IPS-18c (cell line): ENCODE measurements at regions not wholly inside any gene's neighbourhood (a gene's known extent, or its start where the extent isn't known, plus 50 kb on each side); places are given as distances from the start of the nearest gene placed in this dataset.

Experiments
- H3K4me3 ChIP-seq: 2 replicates; pipeline ENCODE4 v1.7.0; 2013; ENCODE audit warnings: low read depth, mild to moderate bottlenecking, low read length, moderate library complexity; ENCODE audit not compliant: insufficient read depth
- H3K9me3 ChIP-seq: one replicate; pipeline ENCODE4 v1.6.1; 2013; ENCODE audit warnings: mild to moderate bottlenecking, low read length, moderate library complexity; ENCODE audit not compliant: control insufficient read depth, insufficient read depth

DNA sequence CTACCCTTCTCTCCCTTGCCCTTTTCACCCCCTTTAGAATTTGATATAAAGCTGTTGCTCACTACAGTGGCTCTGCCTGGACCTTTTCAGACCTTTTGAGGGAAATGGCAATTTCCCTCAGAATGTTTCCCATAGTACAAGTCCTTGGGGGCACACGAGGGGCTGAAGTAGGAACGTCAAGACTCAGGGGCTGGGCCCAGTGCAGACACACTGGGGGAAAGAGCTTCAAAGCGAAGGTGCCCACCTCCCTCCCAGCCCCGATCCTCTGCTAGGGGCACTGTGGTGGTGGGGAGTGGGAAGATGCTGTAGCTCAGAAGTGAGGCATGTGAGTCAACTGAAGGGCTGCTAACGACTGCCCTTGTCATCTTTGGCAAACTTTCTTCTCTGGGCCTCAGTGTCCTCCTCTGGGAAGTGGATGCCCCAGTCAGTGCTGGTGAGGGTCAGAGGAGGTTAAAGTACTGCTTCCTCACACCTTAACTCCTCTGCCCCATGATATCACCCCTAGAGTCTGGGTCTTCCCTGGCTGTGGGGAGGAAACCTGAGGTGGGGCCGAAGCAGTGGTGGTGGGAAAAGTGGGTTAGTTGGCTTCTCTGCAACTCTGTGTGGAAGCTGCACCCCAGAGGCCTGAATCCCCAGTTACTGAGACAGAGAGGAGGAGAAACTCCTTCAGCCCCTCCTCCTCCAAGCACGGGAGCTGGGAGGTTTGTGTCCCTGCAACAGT, 425.3 kb upstream of the B3GAT1 start:
- Histone ChIP-seq H3K9me3 (no peaks in the 10 kb centered on the region), H3K4me3 (no peak overlapping the region)

GRCh38 chr11:134836561-134836960, 424.5 kb upstream of the B3GAT1 start:
- no peak overlapping the region for H3K4me3 ChIP-seq
- no peaks in the 10 kb centered on the region for H3K9me3 ChIP-seq

- Histone ChIP-seq H3K9me3 (no peaks in the 10 kb centered on the region), H3K4me3 (no peak overlapping the region)
Measured at GRCh38 chr11:134835561-134835960, 423.5 kb upstream of the B3GAT1 start.

GRCh38 chr11:134830312-134830711, 418.3 kb upstream of the B3GAT1 start:
- no peak overlapping the region for H3K4me3 ChIP-seq
- H3K9me3 ChIP-seq: no peaks in the 10 kb centered on the region

- Histone ChIP-seq H3K9me3 (no peaks in the 10 kb centered on the region), H3K4me3 (no peak overlapping the region)
Measured at GRCh38 chr11:134823970-134824369, 411.9 kb upstream of the B3GAT1 start.

GRCh38 chr11:134822897-134823296, 410.9 kb upstream of the B3GAT1 start:
- H3K4me3 ChIP-seq: no peak overlapping the region
- no peaks in the 10 kb centered on the region for H3K9me3 ChIP-seq

DNA sequence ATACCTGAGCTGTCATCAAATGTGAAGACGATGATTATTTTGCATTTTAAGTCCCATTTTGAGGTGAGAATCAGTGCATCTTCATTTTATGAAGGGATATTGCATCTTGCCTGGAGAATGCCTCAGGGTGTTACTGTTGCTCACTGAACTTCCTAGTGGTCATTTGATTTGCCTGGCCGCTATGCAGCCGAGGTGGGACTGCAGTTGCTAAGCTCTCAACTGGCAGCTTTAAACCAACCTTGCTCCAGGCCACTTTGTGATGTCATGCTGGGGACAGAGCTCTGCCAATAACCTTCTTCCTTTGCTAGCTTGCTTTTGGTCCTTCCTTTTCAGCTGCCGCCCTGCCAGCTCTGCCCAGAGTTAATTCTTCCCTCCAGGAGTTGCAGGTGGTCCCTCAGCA, 409.4 kb upstream of the B3GAT1 start:
- Histone ChIP-seq H3K9me3 (no peaks in the 10 kb centered on the region), H3K4me3 (no peak overlapping the region)

DNA sequence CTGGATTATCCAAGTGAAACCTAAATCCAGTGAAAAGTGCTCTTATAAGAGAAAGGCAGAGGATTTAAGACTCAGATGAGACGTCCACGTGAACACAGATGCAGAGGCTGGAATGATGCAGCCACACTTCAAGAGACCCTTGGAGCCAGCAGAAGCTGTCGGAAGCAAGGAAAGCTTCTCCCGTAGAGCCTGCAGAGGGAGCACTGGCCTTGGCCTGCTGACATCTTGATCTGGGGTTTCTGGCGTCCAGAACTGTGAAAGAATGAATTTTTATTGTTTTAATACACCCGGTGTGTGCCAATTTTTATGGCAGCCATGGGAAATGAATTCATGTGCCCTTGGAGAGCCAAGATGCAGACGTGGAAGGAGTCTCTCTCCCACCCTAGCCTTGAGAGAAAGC, 407.0 kb upstream of the B3GAT1 start:
- H3K9me3 ChIP-seq: no peaks in the 10 kb centered on the region
- H3K4me3 ChIP-seq: no peak overlapping the region

DNA sequence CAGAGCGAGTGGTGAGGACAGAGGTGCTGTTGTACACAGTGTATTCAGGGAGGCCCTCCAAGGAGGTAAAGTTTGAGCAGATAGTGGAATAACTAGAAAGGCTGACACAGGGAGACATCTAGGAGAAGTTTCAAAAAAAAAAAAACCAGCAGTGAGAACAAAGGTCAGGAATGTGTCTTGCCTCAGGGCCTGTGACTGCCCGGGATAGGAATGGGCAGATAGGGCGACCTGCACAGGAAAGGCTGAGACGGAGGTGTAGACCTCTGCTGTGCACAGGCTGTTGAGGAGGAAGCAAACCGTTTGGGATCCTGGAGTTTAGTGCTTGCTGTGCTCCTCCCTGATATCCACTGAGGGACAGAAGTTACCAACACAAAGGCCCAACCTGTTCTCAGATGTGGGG, 406.5 kb upstream of the B3GAT1 start:
- no peaks in the 10 kb centered on the region for H3K9me3 ChIP-seq
- H3K4me3 ChIP-seq: no peak overlapping the region

DNA sequence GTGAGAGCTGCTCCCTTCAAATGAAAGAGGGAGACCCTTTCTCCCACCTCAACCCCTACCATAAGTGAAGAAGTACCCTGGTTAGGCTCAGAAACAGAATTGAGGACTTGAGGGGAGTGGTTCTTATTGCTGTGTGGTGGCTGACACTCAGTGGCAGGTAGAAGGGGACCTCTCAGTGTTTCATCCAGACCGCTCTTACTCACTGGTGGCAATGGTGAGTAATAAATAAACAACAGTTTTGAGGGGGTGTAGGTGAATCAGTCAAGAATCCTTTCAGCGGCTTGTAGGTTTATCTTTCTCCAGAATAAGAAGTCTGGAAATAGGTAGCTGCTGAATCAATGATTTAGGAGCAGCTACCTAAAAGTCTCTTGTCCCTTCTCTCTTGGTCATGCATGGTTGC, 403.4 kb upstream of the B3GAT1 start:
- Histone ChIP-seq H3K9me3 (no peaks in the 10 kb centered on the region), H3K4me3 (no peak overlapping the region)

GRCh38 chr11:134807997-134808396, 396.0 kb upstream of the B3GAT1 start:
- no peak overlapping the region for H3K4me3 ChIP-seq
- H3K9me3 ChIP-seq: no peaks in the 10 kb centered on the region

DNA sequence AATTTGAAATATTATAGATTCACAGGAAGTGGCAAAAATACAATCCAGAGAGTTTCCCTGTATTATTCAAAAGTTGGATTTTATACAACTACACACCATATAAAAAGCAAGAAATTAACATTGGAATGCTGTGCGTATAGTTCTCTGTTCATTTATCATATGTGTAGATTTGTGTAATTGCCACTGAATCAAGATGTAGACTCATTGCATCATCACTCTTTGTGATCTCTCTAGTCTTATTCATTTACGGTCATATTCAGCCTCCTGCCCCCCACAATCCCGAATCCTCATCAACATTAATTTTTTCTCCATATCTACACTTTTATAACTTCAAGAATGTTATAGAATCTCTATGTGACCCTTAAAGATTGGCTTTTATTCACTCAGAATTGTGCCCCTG, 390.6 kb upstream of the B3GAT1 start:
- Histone ChIP-seq H3K4me3 (no peak overlapping the region), H3K9me3 (no peaks in the 10 kb centered on the region)

GRCh38 chr11:134802116-134802515, 390.1 kb upstream of the B3GAT1 start:
- H3K9me3 ChIP-seq: no peaks in the 10 kb centered on the region
- no peak overlapping the region for H3K4me3 ChIP-seq

- Histone ChIP-seq H3K9me3 (no peaks in the 10 kb centered on the region), H3K4me3 (no peak overlapping the region)
Measured at GRCh38 chr11:134801570-134801969, 389.5 kb upstream of the B3GAT1 start.

DNA sequence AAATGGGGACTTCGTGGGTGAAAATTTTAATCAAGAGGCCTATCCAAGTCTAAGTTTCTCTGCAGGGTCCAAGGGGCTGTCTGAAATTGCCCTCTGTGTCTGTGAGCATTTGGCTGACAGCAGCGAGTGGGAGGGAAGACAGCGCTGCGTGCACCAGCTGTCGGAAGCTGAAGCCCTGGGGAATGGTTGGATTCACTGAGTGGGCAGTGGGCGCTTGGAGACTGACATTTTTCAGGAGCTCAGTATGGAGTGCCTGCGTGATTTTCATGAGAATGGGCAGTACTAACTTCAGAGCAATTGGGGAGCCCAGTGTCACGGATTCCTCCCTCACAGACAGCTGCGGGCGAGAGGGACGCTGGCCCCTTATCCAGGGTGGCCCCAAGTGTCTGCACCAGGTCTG, 388.8 kb upstream of the B3GAT1 start:
- no peaks in the 10 kb centered on the region for H3K9me3 ChIP-seq
- H3K4me3 ChIP-seq: no peak overlapping the region

DNA sequence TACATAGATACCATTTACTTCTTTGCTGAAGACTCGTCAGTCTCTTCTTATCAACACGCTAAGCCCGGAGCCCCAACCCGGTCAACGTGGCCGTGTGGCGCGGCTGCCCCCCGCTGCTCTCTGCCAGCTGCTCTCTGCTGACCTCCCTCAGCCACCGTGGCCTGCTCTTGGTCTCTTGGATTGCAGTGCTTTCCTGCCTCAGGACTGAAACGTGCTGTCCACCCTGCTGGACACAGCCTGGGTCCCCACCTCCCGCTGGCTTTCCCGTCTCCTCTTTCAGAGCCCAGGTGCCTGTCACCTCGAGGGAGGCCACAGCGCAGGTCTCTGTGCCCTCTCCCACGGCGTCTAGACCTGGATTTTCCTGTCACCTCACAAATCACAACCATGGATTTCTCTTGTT, 388.1 kb upstream of the B3GAT1 start:
- H3K4me3 ChIP-seq: no peak overlapping the region
- H3K9me3 ChIP-seq: no peaks in the 10 kb centered on the region

GRCh38 chr11:134799386-134799785, 387.3 kb upstream of the B3GAT1 start:
- Histone ChIP-seq H3K9me3 (no peaks in the 10 kb centered on the region), H3K4me3 (no peak overlapping the region)

- H3K4me3 ChIP-seq: no peak overlapping the region
- H3K9me3 ChIP-seq: no peaks in the 10 kb centered on the region
Measured at GRCh38 chr11:134797411-134798089, 385.5 kb upstream of the B3GAT1 start.

DNA sequence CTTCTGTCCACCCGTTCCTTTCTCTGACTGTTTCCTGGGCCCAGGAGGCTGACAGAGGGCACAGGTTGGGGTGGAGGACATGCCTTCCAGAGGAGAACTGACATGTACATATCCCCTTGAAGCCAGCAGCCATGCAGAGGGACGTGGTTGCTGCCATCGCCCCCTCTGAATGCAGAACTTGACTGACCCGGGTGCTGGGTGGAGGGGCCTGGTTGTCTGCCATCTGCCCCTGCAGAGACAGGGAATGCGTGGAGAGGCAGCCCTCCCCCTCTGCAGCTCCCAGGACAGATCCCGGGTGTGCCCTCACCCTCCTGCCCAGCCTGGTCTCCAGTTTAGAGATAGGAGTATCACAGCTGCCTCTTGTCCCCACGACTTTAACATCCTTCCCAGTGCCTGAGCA, 383.0 kb upstream of the B3GAT1 start:
- H3K4me3 ChIP-seq: no peak overlapping the region
- H3K9me3 ChIP-seq: no peaks in the 10 kb centered on the region
